A549 (cell line): ENCODE measurements at regions not wholly inside any gene's neighbourhood (a gene's known extent, or its start where the extent isn't known, plus 50 kb on each side); places are given as distances from the start of the nearest gene placed in this dataset.

ENCODE experiments used
- ATAC-seq, 2 experiments: fragments of 200-7000 bp in 1 of 2; fragments of >200 bp in 1 of 2; cut with Nextera tagmentation in 1 of 2; cut with Tn5 transposase in 1 of 2; 3 replicates each; pipeline versions ENCODE4 v1.8.0 to v1.9.1; 2018 to 2020; ENCODE audit warnings: mild to moderate bottlenecking in 1 of 2, moderate library complexity in 1 of 2
- CTCF ChIA-PET: fragments of 300-600 bp; sonication (Branson Sonifier 250); formaldehyde crosslinking; extraction: SDS; loops from one replicate; lab custom pipeline; 2021; ENCODE audit warnings: antibody characterized with exemption, inconsistent platforms; lab: Yijun Ruan, JAX
- POLR2A ChIA-PET: fragments of 350-600 bp; formaldehyde crosslinking; extraction: SDS; loops from one replicate; lab custom pipeline; 2021; ENCODE audit warnings: antibody characterized with exemption, inconsistent platforms; lab: Yijun Ruan, JAX
- DNase-seq, 2 experiments: peaks; one replicate each; pipeline versions ENCODE4 v3.0.0 to v3.0.0-alpha.2; 2011 to 2016; ENCODE audit warnings: low read depth in 1 of 2, low spot score in 1 of 2
- FAIRE-seq: peaks from 2 replicates; lab custom pipeline; 2011; peaks lifted over from hg19 to GRCh38; lab: Jason Lieb, UNC
- H3K27ac ChIP-seq, 2 experiments: fragments of >200 bp; sonication (Bioruptor Twin); formaldehyde crosslinking; 3 replicates each; pipeline ENCODE4 v1.5.1; 2016 to 2017
- H3K4me1 ChIP-seq: fragments of >200 bp; sonication (Bioruptor Twin); formaldehyde crosslinking; 3 replicates; pipeline ENCODE4 v1.6.1; 2016
- H3K4me2 ChIP-seq: fragments of >200 bp; sonication (Bioruptor Twin); formaldehyde crosslinking; 3 replicates; pipeline ENCODE4 v1.6.1; 2016
- H3K4me3 ChIP-seq: fragments of >200 bp; sonication (Bioruptor Twin); formaldehyde crosslinking; 3 replicates; pipeline ENCODE4 v1.5.1; 2016
- H3K9me3 ChIP-seq: fragments of >200 bp; sonication (Bioruptor Twin); formaldehyde crosslinking; 3 replicates; pipeline ENCODE4 v1.6.1; 2016
- CBX8 ChIP-seq: fragments of 200-600 bp; sonication (generic); IDR thresholded peaks from 2 replicates; pipeline ENCODE4 v1.6.1; 2016
- CEBPB ChIP-seq, 2 experiments: fragments of >200 bp in 1 of 2; sonication (Bioruptor Twin) in 1 of 2; formaldehyde crosslinking in 1 of 2; IDR thresholded peaks; 2 replicates each; pipeline ENCODE4 v1.6.1; 2012 to 2016
- EHF ChIP-seq: fragments of 250-450 bp; sonication (Bioruptor Pico); IDR thresholded peaks from 2 replicates; pipeline ENCODE4 v1.5.0; 2020; ENCODE audit warnings: mild to moderate bottlenecking
- EP300 ChIP-seq, 2 experiments: fragments of >200 bp; sonication (Bioruptor Twin); formaldehyde crosslinking; IDR thresholded peaks; 2 replicates in 1 of 2; 3 replicates in 1 of 2; pipeline ENCODE4 v1.6.1; 2016 to 2017
- FOSB ChIP-seq: fragments of 250-450 bp; sonication (Bioruptor Pico); IDR thresholded peaks from 2 replicates; pipeline ENCODE4 v1.5.0; 2020; ENCODE audit warnings: mild to moderate bottlenecking, moderate library complexity
- GATA3 ChIP-seq: IDR thresholded peaks from 2 replicates; pipeline ENCODE4 v1.6.1; 2012; ENCODE audit warnings: borderline replicate concordance
- HDAC2 ChIP-seq: fragments of 200-600 bp; sonication (generic); IDR thresholded peaks from 2 replicates; pipeline ENCODE4 v1.6.1; 2016
- JUN ChIP-seq, 2 experiments: fragments of >200 bp; sonication (Bioruptor Twin); formaldehyde crosslinking; IDR thresholded peaks; 2 replicates in 1 of 2; 3 replicates in 1 of 2; pipeline ENCODE4 v1.6.1; 2016 to 2017
- KDM1A ChIP-seq: fragments of 200-600 bp; sonication (generic); IDR thresholded peaks from 2 replicates; pipeline ENCODE4 v1.6.1; 2016; ENCODE audit warnings: low read depth, mild to moderate bottlenecking
- KDM5A ChIP-seq: fragments of 200-600 bp; sonication (generic); IDR thresholded peaks from 2 replicates; pipeline ENCODE4 v1.6.1; 2016; ENCODE audit warnings: antibody characterized with exemption, mild to moderate bottlenecking
- MAFK ChIP-seq: fragments of 450-650 bp; IDR thresholded peaks from 2 replicates; pipeline ENCODE4 v1.6.1; 2014; ENCODE audit not compliant: partially characterized antibody
- MAZ ChIP-seq: fragments of 150-350 bp; IDR thresholded peaks from 2 replicates; pipeline ENCODE4 v1.6.1; 2014; ENCODE audit warnings: antibody characterized with exemption, low read depth, low read length, borderline replicate concordance
- NFE2L2 ChIP-seq: fragments of 150-350 bp; conservative IDR thresholded peaks from 2 replicates; pipeline ENCODE4 v1.6.1; 2014; ENCODE audit warnings: low read length
- NPAS2 ChIP-seq: fragments of 250-450 bp; sonication (Bioruptor Pico); IDR thresholded peaks from 2 replicates; pipeline ENCODE4 v1.8.0; 2022; ENCODE audit warnings: mild to moderate bottlenecking, moderate library complexity, borderline replicate concordance
- PBX3 ChIP-seq: IDR thresholded peaks from 2 replicates; pipeline ENCODE4 v1.6.1; 2012
- POLR2A ChIP-seq: IDR thresholded peaks from 2 replicates; pipeline ENCODE4 v1.6.1; 2012; ENCODE audit warnings: mild to moderate bottlenecking, low read length
- POLR2AphosphoS2 ChIP-seq: conservative IDR thresholded peaks from 2 replicates; pipeline ENCODE4 v1.6.1; 2012; ENCODE audit warnings: low read length, improper control_type of control experiment, inconsistent platforms
- RAD21 ChIP-seq, 2 experiments: fragments of >200 bp in 1 of 2; sonication (Bioruptor Twin) in 1 of 2; formaldehyde crosslinking in 1 of 2; IDR thresholded peaks in 1 of 2; conservative IDR thresholded peaks in 1 of 2; 2 replicates in 1 of 2; 3 replicates in 1 of 2; pipeline ENCODE4 v1.6.1; 2012 to 2018; ENCODE audit warnings: inconsistent platforms in 1 of 2
- RARB ChIP-seq: fragments of 250-450 bp; sonication (Bioruptor Pico); IDR thresholded peaks from 2 replicates; pipeline ENCODE4 v1.8.0; 2021; ENCODE audit warnings: mild to moderate bottlenecking, moderate library complexity
- RFX5 ChIP-seq: fragments of 450-650 bp; IDR thresholded peaks from 2 replicates; pipeline ENCODE4 v1.7.1; 2014; ENCODE audit warnings: antibody characterized with exemption, mild to moderate bottlenecking, moderate library complexity
- RNF2 ChIP-seq: fragments of 200-600 bp; sonication (generic); IDR thresholded peaks from 2 replicates; pipeline ENCODE4 v1.6.1; 2016; ENCODE audit warnings: low read depth, mild to moderate bottlenecking, antibody characterized with exemption, moderate library complexity, borderline replicate concordance
- SREBF2 ChIP-seq: fragments of 450-650 bp; IDR thresholded peaks from 2 replicates; pipeline ENCODE4 v1.6.1; 2014; ENCODE audit warnings: mild to moderate bottlenecking, moderate library complexity
- TFCP2L1 ChIP-seq: fragments of 250-450 bp; sonication (Bioruptor Pico); IDR thresholded peaks from 2 replicates; pipeline ENCODE4 v1.5.0; 2021; ENCODE audit warnings: mild to moderate bottlenecking
- TP53 ChIP-seq: fragments of 250-450 bp; sonication (Bioruptor Pico); IDR thresholded peaks from 2 replicates; pipeline ENCODE4 v1.5.0; 2021; ENCODE audit warnings: mild to moderate bottlenecking, moderate library complexity
- USF2 ChIP-seq: fragments of 450-650 bp; IDR thresholded peaks from 2 replicates; pipeline ENCODE4 v1.6.1; 2014; ENCODE audit warnings: antibody characterized with exemption
- ZNF302 ChIP-seq: fragments of 250-450 bp; sonication (Bioruptor Pico); IDR thresholded peaks from 2 replicates; pipeline ENCODE4 v1.9.0; 2021; ENCODE audit warnings: inconsistent platforms, mild to moderate bottlenecking, moderate library complexity
- WGBS: methylation state at CpG from one replicate; pipeline ENCODE4 v1.1.6; 2017; ENCODE audit errors: missing lambda C conversion rate; 5-methylcytosine and 5-hydroxymethylcytosine counted together
- TF ChIP-seq, protein P1 (sequence below): fragments of 250-450 bp; sonication (Bioruptor Pico); IDR thresholded peaks from 2 replicates; pipeline ENCODE4 v1.5.0; 2021; ENCODE audit warnings: mild to moderate bottlenecking, moderate library complexity, borderline replicate concordance
- TF ChIP-seq, protein P2 (sequence below): fragments of 200-600 bp; sonication (generic); IDR thresholded peaks from 2 replicates; pipeline ENCODE4 v1.6.1; 2016; ENCODE audit warnings: antibody characterized with exemption, mild to moderate bottlenecking, moderate library complexity

DNA sequence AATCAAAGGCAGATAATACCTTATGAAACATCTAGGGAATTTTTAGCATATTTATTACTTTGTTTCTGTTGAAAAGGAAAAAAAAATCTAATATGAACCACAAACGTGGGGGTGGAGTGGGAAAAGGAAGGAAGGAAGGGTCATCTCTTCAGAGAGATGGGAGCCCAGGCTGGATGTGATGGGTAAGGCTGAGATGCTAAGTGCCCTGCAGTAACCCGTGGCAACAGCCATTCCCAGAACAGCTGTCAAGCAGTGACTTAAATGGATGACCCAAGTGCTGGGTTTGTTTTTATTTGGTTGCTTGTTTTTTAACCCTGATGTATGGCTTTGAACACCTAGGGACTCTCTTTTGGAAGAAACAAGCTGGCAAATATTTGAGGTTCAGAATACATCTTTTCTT, 50.7 kb upstream of the KLF7 start:
- no peak for DNase-seq
- TF ChIP-seq HDAC2, result no peak
- no peak for TF ChIP-seq NPAS2
- no peak for TF ChIP-seq FOSB
- no peak for TF ChIP-seq PBX3
- no peak for TF ChIP-seq RAD21 (conservative IDR thresholded peaks at IDR 0.05 in 1 of 2, IDR thresholded peaks at IDR 0.05 in 1 of 2)
- TF ChIP-seq EP300 (IDR thresholded peaks at IDR 0.05), result no peak
- TF ChIP-seq GATA3, result no peak
- TF ChIP-seq POLR2AphosphoS2, result no peak
- TF ChIP-seq MAFK, result no peak
- no peak for TF ChIP-seq ZNF302
- TF ChIP-seq, all 56 proteins: peak for 0
- WGBS, result 20% methylated on average over 2 of the region's 2 CpGs
- ChIA-PET POLR2A (no interaction called here), CTCF (no interaction called here)
- ATAC-seq (no peak), FAIRE-seq (no peak)
- Histone ChIP-seq H3K4me3 (no peak overlapping the region), H3K4me1 (peaks cover 10% of the 10 kb centered on the region), H3K4me2 (no peak overlapping the region), H3K27ac (no peak overlapping the region), H3K9me3 (no peaks in the 10 kb centered on the region)

DNA sequence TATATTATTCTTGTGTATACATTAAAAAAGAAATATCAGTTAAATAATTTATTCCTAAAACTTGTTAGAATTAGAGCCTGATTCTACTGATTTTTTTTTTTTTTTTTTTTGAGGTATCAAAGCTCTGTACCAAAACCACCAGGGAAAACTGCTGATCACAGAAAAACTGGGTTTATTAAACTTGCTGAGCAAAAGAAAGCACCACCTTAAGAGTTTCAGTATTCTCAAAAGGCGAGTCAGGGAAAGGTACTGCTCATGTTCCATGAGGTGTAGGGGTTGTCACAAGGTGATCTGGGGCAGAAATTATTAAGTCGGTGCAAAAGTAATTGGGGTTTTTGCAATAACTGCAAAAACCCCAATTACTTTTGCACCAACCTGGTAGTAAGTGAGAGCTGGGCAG, 51.7 kb upstream of the KLF7 start:
- POLR2A ChIA-PET, result no interaction called here
- no peak overlapping the region for H3K4me3 ChIP-seq
- no peaks in the 10 kb centered on the region for H3K9me3 ChIP-seq
- ATAC-seq (no peak), DNase-seq (no peak), FAIRE-seq (no peak)
- peaks cover 10% of the 10 kb centered on the region for H3K4me1 ChIP-seq
- CTCF ChIA-PET, result interaction anchor here (0.6 kb wide), 1 partner anchor 744 kb away, joined by 7 read pairs; no protein-coding TSS in a partner anchor
- TF ChIP-seq EHF (CRISPR knock-in tag), result no peak
- no peak for TF ChIP-seq TP53 (CRISPR knock-in tag)
- no peak for TF ChIP-seq USF2
- no peak for TF ChIP-seq RARB
- no peak for TF ChIP-seq RAD21 (conservative IDR thresholded peaks at IDR 0.05 in 1 of 2, IDR thresholded peaks at IDR 0.05 in 1 of 2)
- TF ChIP-seq RNF2, result no peak
- H3K27ac ChIP-seq, result no peak overlapping the region
- no peak overlapping the region for H3K4me2 ChIP-seq
- 84% methylated on average over 2 of the region's 2 CpGs for WGBS

DNA sequence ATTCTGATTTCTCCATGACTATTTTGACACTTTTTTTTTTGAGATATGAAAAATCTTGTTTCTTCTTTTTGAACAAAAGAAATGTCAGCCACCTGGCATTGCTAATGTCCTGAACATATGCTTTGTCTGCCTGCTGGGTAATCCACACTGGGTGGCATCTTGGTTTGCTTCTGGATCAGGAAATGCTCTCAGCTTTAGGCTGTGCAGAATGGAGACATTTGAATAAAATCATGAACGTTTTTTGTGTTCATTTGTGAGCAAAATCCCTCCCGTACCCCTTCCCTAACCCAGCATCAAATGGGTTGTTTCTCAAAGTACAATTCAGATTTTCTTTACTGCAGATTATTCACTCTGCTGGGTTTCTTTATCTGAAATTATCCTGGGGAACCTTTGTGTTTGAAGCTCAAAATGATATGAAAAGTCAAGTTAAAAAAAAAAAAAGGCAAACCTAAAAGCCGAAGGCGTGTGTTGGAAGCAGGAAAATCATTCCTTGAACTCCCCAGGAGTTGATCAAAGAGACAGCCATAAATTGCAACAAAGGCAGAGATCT, 53.4 kb upstream of the KLF7 start:
- Histone ChIP-seq H3K9me3 (no peaks in the 10 kb centered on the region), H3K4me1 (peaks cover 15% of the 10 kb centered on the region), H3K27ac (peak overlapping the region in 1 of 2 experiments; percentile 48; a peak in 1 of 6 replicates), H3K4me3 (no peak overlapping the region), H3K4me2 (no peak overlapping the region)
- POLR2A ChIA-PET, result no interaction called here
- DNase-seq, result no peak
- ATAC-seq, result no peak
- FAIRE-seq, result no peak
- CTCF ChIA-PET, result interaction anchor here (1.3 kb wide), 1 partner anchor 19 kb away, joined by 4 read pairs; no protein-coding TSS in a partner anchor
- 79% methylated on average over 4 of the region's 4 CpGs for WGBS
- TF ChIP-seq RNF2, result no peak
- TF ChIP-seq CEBPB (IDR thresholded peaks at IDR 0.05), result no peak
- no peak for TF ChIP-seq CBX8
- TF ChIP-seq RFX5, result no peak
- no peak for TF ChIP-seq SREBF2
- TF ChIP-seq, protein P1, sequence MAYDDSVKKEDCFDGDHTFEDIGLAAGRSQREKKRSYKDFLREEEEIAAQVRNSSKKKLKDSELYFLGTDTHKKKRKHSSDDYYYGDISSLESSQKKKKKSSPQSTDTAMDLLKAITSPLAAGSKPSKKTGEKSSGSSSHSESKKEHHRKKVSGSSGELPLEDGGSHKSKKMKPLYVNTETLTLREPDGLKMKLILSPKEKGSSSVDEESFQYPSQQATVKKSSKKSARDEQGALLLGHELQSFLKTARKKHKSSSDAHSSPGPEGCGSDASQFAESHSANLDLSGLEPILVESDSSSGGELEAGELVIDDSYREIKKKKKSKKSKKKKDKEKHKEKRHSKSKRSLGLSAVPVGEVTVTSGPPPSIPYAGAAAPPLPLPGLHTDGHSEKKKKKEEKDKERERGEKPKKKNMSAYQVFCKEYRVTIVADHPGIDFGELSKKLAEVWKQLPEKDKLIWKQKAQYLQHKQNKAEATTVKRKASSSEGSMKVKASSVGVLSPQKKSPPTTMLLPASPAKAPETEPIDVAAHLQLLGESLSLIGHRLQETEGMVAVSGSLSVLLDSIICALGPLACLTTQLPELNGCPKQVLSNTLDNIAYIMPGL (CRISPR knock-in tag), result no peak
- no peak for TF ChIP-seq MAZ
- TF ChIP-seq NFE2L2, result no peak
- no peak for TF ChIP-seq KDM5A
- no peak for TF ChIP-seq TFCP2L1 (CRISPR knock-in tag)
- no peak for TF ChIP-seq KDM1A
- no peak for TF ChIP-seq POLR2AphosphoS2
- TF ChIP-seq EP300 (IDR thresholded peaks at IDR 0.05), result no peak
- TF ChIP-seq HDAC2, result no peak
- TF ChIP-seq, protein P2, sequence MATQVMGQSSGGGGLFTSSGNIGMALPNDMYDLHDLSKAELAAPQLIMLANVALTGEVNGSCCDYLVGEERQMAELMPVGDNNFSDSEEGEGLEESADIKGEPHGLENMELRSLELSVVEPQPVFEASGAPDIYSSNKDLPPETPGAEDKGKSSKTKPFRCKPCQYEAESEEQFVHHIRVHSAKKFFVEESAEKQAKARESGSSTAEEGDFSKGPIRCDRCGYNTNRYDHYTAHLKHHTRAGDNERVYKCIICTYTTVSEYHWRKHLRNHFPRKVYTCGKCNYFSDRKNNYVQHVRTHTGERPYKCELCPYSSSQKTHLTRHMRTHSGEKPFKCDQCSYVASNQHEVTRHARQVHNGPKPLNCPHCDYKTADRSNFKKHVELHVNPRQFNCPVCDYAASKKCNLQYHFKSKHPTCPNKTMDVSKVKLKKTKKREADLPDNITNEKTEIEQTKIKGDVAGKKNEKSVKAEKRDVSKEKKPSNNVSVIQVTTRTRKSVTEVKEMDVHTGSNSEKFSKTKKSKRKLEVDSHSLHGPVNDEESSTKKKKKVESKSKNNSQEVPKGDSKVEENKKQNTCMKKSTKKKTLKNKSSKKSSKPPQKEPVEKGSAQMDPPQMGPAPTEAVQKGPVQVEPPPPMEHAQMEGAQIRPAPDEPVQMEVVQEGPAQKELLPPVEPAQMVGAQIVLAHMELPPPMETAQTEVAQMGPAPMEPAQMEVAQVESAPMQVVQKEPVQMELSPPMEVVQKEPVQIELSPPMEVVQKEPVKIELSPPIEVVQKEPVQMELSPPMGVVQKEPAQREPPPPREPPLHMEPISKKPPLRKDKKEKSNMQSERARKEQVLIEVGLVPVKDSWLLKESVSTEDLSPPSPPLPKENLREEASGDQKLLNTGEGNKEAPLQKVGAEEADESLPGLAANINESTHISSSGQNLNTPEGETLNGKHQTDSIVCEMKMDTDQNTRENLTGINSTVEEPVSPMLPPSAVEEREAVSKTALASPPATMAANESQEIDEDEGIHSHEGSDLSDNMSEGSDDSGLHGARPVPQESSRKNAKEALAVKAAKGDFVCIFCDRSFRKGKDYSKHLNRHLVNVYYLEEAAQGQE, result no peak
- no peak for TF ChIP-seq JUN (IDR thresholded peaks at IDR 0.05)
- no peak for TF ChIP-seq POLR2A
